NCI-H510A (cell line): ENCODE measurements at regions not wholly inside any gene's neighbourhood (a gene's known extent, or its start where the extent isn't known, plus 50 kb on each side); places are given as distances from the start of the nearest gene placed in this dataset.

Experiments
- DNase-seq: peaks from one replicate; lab custom pipeline; 2025; lab: John Stamatoyannopoulos, UW

GRCh38 chr12:127888943-127889719 lies 377.8 kb upstream of the TMEM132C start:
- no peak for DNase-seq

GRCh38 chr12:127893895-127894609 lies 372.9 kb upstream of the TMEM132C start:
- no peak for DNase-seq

DNA sequence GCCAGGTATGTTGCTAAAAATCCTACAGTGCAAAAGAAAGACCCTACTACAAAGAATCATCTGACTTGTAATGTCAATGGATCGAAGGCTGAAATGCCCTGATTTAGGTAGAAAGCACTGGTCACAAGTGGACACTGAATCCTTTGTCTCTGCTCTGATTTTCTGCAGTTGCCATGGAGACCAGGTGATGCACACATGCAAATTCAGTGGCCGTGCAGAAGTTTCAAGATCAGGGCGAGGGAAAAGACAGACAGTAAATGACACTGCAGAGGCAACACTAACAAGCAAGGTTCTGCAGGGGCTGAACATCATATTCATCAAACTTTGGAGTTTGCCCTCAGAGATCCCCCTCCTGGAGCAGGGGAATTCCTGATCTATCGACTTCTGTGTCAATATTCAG lies 370.3 kb upstream of the TMEM132C start:
- DNase-seq, result no peak

DNA sequence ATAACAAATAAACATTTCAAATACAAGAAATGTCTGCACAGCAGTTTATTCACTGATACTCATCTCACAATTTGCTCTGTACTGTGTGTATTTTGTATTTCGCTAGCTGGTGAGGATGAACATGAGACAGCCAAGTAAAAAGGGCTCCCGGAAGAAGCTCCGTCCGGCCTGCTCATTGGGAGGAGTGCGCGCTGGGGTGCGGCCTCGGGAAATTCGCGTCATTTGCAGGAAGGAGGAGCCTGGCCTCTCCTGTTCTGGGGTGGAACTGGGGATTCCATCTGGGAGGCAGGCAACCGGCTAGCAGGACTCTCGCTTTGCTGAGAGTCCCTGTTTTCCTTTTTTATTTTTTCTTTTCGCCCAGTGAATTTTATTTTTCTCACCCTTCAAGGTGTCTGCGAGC lies 368.4 kb upstream of the TMEM132C start:
- no peak for DNase-seq

DNA sequence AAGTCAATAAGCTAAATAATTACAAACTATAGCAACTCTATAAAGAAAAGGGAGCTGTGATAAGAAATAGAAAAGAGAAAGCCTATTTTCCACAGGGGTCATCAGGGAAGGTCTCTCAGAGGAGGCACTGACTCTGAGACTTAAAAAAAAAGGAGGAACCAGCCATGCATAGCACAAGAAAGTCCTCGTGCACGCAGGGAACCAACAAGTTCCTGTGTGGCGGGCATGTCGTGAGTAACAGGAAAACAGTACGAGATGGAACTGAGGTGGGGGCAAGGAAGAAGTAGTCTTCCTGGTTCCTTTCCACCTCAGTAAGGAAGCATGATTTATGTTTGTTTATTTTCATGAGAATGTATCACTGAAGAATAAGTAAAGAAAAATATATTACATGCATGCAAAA lies 367.0 kb upstream of the TMEM132C start:
- no peak for DNase-seq

DNA sequence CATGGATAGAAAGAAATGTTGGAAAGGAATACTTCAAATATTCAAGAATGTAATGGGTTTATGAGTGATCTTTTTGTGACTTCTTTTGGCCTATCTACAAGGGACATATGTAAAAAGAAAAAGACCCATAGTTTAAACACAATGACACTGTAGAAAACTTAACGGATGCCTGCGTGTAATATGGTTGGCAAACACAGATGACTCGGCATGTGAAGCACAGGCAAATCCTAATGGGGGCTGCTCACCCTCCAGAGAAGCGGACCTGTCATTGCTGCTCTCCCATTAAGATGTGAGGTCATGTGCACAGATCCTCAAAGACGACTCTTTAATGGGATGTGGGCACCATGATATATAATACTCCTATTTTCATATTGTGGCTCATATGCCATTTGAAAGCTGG lies 366.6 kb upstream of the TMEM132C start:
- no peak for DNase-seq

- no peak for DNase-seq
Observed at GRCh38 chr12:127903146-127903545, 363.8 kb upstream of the TMEM132C start.

GRCh38 chr12:127909041-127909440 lies 357.9 kb upstream of the TMEM132C start:
- DNase-seq, result no peak

- no peak for DNase-seq
Observed at GRCh38 chr12:127911291-127911690, 355.7 kb upstream of the TMEM132C start.

- DNase-seq, result no peak
Observed at GRCh38 chr12:127912035-127912665, 354.8 kb upstream of the TMEM132C start.

- no peak for DNase-seq
Observed at GRCh38 chr12:127923501-127923900, 343.5 kb upstream of the TMEM132C start.

DNA sequence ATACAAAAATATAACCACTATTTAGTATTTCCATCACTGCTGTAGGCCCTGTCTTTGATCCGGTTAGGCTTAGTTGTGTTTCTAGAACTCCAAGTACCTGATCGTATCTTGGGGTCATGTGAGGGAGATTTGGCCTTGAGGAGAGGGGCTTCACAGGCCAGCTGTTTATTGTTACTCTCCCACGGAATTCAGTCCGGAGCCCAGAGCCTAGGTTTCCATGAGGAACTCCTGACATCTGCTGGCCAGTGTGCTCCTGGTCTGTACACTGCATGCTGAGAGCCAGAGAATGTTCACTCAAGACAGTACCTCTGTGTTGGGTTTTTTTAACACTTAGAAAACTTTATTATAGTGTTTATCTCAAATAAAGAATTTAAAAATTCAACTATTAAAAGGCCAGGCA lies 341.0 kb upstream of the TMEM132C start:
- peak; percentile 38 for DNase-seq

GRCh38 chr12:127928178-127928577 lies 338.8 kb upstream of the TMEM132C start:
- no peak for DNase-seq

DNA sequence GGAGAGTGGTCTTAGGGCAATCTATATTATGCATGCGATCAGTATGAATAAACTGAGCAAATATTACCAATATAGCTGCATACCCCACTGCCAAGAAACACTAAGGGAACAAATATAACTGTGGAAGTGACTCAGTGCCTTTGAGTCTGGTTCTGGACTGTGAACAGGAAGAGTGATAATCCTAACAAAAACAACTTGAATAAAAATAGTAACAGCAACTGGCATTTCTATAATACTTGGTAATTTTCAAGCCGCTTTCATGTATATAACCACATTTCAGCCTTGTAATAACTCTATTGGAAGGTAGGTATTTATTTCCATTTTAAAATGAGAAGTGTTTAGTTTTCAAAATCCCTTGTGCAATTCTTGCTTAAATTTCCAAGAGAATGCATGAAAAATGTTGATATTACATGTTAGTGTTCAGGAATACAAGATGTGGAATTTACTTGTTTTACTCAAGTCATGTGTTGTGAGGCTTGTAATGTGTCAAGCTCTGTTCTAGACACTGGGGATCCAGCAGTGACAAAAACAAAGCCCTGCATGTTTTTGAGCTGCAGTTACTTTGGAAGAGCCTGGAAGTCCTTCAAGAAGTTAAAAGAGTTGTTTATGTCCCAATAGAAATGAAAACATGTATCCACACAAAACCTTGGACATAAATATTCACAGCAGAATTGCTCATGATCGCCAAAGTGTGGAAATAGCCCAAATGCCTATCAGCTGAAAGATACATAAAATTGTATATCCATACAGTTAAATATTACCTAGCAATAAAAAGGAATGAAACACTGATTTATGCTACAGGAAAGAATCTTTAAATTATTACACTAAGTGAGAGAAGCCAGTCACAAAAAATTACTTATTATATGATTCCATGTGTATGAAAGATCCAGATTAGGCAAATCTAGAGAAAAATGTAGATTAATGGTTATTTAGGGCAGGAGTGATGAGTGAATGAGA lies 338.1 kb upstream of the TMEM132C start:
- DNase-seq, result no peak

DNA sequence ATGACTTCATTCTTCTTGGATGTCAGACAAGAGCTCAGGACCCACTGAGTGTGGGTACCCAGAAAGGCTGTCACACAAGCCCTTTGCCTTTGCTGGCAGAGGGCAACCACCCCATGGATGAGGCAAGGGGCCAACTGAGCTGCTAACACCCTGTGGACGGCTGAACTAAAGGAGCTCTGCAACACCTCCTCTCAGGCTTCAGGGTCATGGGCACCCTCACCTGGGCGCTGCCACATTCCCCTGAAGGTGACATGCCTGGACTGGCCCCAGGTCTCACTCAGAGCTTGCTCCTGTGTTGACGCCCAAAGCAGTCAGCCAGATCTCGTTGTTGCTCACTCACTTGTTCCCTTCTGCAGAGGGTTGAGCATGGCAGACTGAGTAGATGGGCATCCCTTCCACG lies 336.8 kb upstream of the TMEM132C start:
- DNase-seq, result no peak

DNA sequence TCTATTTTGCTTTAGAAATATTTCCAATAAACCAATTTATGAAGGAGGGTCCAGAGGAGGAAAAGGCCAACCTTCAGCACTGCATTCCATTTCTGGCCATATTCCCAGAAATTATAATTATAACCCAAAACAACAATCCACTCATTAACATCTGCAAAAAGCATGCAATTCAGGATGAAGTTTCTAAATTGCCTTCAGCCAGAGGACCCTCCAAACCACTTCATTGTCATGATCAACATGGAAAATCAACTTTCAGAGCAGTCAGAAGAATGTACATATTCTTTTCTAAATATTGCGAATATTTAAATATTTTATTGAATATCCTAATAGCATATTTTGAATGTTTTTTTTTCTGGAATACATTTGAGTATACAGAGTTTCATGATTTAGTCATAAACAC lies 332.6 kb upstream of the TMEM132C start:
- no peak for DNase-seq

DNA sequence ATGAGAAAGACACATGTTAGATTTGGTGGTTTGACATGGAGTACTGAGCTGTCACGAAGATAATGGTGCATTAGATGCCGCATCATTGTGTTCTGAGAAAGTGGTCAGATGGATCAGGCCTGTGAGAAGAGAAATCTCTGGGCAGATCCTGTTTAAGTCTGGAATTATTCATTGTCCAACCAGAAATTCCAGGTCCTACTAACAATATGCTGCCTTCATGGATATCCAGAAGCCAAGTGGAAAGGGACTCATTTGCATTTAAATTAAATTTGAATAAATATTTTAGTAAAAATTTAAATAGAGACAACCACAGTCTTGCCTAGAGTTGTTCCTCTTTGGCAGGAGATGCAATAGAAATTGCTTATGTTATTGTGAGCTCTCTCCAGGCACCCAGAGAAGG lies 330.5 kb upstream of the TMEM132C start:
- no peak for DNase-seq

GRCh38 chr12:127941332-127941731 lies 325.6 kb upstream of the TMEM132C start:
- DNase-seq, result no peak

- no peak for DNase-seq
Observed at GRCh38 chr12:127942981-127943380, 324.0 kb upstream of the TMEM132C start.

- DNase-seq, result no peak
Observed at GRCh38 chr12:127943481-127944210, 323.3 kb upstream of the TMEM132C start.

GRCh38 chr12:127944211-127944899 lies 322.6 kb upstream of the TMEM132C start:
- peak; percentile 31 for DNase-seq
